A549 (cell line): ENCODE measurements at regions not wholly inside any gene's neighbourhood (a gene's known extent, or its start where the extent isn't known, plus 50 kb on each side); places are given as distances from the start of the nearest gene placed in this dataset.

Experiments used
- CBX2 ChIP-seq: fragments of 200-600 bp; sonication (generic); IDR thresholded peaks from 2 replicates; pipeline ENCODE4 v1.6.1; 2016; ENCODE audit warnings: low read depth, mild to moderate bottlenecking, borderline replicate concordance
- CTCF ChIP-seq: fragments of >200 bp; sonication (Bioruptor Twin); formaldehyde crosslinking; IDR thresholded peaks from 3 replicates; pipeline ENCODE4 v1.5.1; 2016
- EP300 ChIP-seq, 2 experiments: fragments of >200 bp; sonication (Bioruptor Twin); formaldehyde crosslinking; IDR thresholded peaks; 2 replicates in 1 of 2; 3 replicates in 1 of 2; pipeline ENCODE4 v1.6.1; 2016 to 2017
- KDM1A ChIP-seq: fragments of 200-600 bp; sonication (generic); IDR thresholded peaks from 2 replicates; pipeline ENCODE4 v1.6.1; 2016; ENCODE audit warnings: low read depth, mild to moderate bottlenecking
- MYC ChIP-seq: IDR thresholded peaks from 2 replicates; pipeline ENCODE4 v1.6.1; 2012; ENCODE audit warnings: mild to moderate bottlenecking, inconsistent platforms, low read length, improper control_type of control experiment, borderline replicate concordance
- PHF8 ChIP-seq: fragments of 200-600 bp; sonication (generic); IDR thresholded peaks from 2 replicates; pipeline ENCODE4 v1.6.1; 2016; ENCODE audit warnings: low read depth, mild to moderate bottlenecking, antibody characterized with exemption, moderate library complexity, borderline replicate concordance
- POLR2A ChIP-seq: IDR thresholded peaks from 2 replicates; pipeline ENCODE4 v1.6.1; 2012; ENCODE audit warnings: mild to moderate bottlenecking, low read length
- RFX5 ChIP-seq: fragments of 450-650 bp; IDR thresholded peaks from 2 replicates; pipeline ENCODE4 v1.7.1; 2014; ENCODE audit warnings: antibody characterized with exemption, mild to moderate bottlenecking, moderate library complexity
- SMC3 ChIP-seq: fragments of >200 bp; sonication (Bioruptor Twin); formaldehyde crosslinking; IDR thresholded peaks from 3 replicates; pipeline ENCODE4 v1.6.1; 2018; ENCODE audit warnings: inconsistent platforms
- ZSCAN20 ChIP-seq: fragments of 250-450 bp; sonication (Bioruptor Pico); IDR thresholded peaks from 2 replicates; pipeline ENCODE4 v1.8.0; 2022; ENCODE audit warnings: mild to moderate bottlenecking, moderate library complexity

DNA sequence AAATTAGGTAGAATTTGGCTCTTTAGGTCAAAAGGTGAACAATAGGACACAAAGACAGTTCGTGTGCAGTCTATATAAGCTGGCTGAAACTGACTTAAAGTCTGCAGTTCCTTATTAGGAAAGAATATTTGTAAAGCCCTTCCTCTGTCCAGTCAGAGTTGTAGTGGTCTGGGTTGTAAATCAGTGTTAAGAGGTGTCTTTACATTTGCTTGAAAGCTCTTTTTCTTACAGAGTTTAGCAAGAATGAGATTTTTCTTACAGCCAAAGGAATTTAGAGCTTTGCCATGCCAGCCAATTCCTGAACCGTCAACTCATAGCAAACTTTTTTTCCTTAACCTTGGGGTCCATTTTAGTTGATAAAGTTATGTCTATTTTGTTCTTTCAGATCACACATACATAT lies 786.1 kb upstream of the CTNND2 start:
- TF ChIP-seq CTCF (no peak), PHF8 (no peak), MYC (no peak), KDM1A (no peak), RFX5 (no peak), CBX2 (no peak), EP300 (IDR thresholded peaks at IDR 0.05) (no peak), SMC3 (no peak), POLR2A (no peak), ZSCAN20 (CRISPR knock-in tag) (no peak)
